K562 (cell line): ENCODE measurements at regions not wholly inside any gene's neighbourhood (a gene's known extent, or its start where the extent isn't known, plus 50 kb on each side); places are given as distances from the start of the nearest gene placed in this dataset.
"Not testable (repeated sequence)": the region's sequence is repeated elsewhere in the genome, so short reads cannot be mapped to it uniquely, and the experiment has no call there.

Source experiments
- ATAC-seq: fragments of 200-7000 bp; cut with Tn5 transposase; 3 replicates; pipeline ENCODE4 v1.9.1; 2020; ENCODE audit warnings: moderate library complexity
- BruUV-seq: library from RNA; stranded (reverse); fragments of 400-500 nt; replicated peaks from 2 replicates; lab custom pipeline; 2021; lab: Mats Ljungman, UMichigan
- CTCF ChIA-PET: fragments of 300-600 bp; formaldehyde crosslinking; extraction: SDS; loops from one replicate; lab custom pipeline; 2021; ENCODE audit warnings: low intra/inter-chr PET ratio; lab: Yijun Ruan, JAX
- POLR2A ChIA-PET: fragments of 300-600, 350-650 bp; sonication (Branson Sonifier 250); formaldehyde crosslinking; extraction: SDS; loops from one replicate; lab custom pipeline; 2021; ENCODE audit warnings: antibody characterized with exemption, inconsistent platforms; lab: Yijun Ruan, JAX
- DNase-seq, 4 experiments: peaks; one replicate each; pipeline versions ENCODE4 v3.0.0 to v3.0.0-alpha.2; 2011 to 2018; ENCODE audit warnings: low spot score in 3 of 4, mixed read lengths in 3 of 4; ENCODE audit errors: extremely low read depth in 1 of 4
- FAIRE-seq: peaks from 2 replicates; lab custom pipeline; 2011; peaks lifted over from hg19 to GRCh38; lab: Jason Lieb, UNC
- H2AFZ ChIP-seq: 2 replicates; pipeline ENCODE4 v1.6.0; 2011; ENCODE audit warnings: low read depth, low read length, control low read depth, inconsistent platforms
- H3K27ac ChIP-seq: fragments of 200-600 bp; 3 replicates; pipeline ENCODE4 v1.8.0; 2011; ENCODE audit warnings: low read depth, mild to moderate bottlenecking, control low read depth, inconsistent platforms, low read length, moderate library complexity, mixed read lengths; ENCODE audit errors: extremely low read depth
- H3K27me3 ChIP-seq, 2 experiments: fragments of 300-600 bp in 1 of 2; 2 replicates in 1 of 2; 3 replicates in 1 of 2; pipeline versions ENCODE4 v1.6.0 to v1.8.0; 2011; ENCODE audit warnings: inconsistent platforms in 2 of 2, low read length in 2 of 2, mild to moderate bottlenecking in 1 of 2, mixed read lengths in 1 of 2, moderate library complexity in 1 of 2; ENCODE audit not compliant: control insufficient read depth in 2 of 2, insufficient read depth in 2 of 2
- H3K36me3 ChIP-seq: fragments of 300-600 bp; 3 replicates; pipeline ENCODE4 v1.8.0; 2011; ENCODE audit warnings: mild to moderate bottlenecking, low read length, inconsistent platforms; ENCODE audit not compliant: control insufficient read depth, insufficient read depth
- H3K4me1 ChIP-seq, 2 experiments: fragments of 200-600 bp in 1 of 2; replicated peaks in 1 of 2; 2 replicates in 1 of 2; 3 replicates in 1 of 2; pipeline versions ENCODE4 v1.5.1 to v1.8.0; 2011; ENCODE audit warnings: inconsistent platforms in 2 of 2, low read length in 2 of 2, mild to moderate bottlenecking in 1 of 2, mixed read lengths in 1 of 2, moderate library complexity in 1 of 2; ENCODE audit not compliant: control insufficient read depth in 2 of 2, insufficient read depth in 2 of 2
- H3K4me2 ChIP-seq: 2 replicates; pipeline ENCODE4 v1.6.1; 2011; ENCODE audit warnings: low read length, control low read depth, inconsistent platforms, mixed read lengths; ENCODE audit not compliant: insufficient read depth
- H3K4me3 ChIP-seq: fragments of 200-600 bp; sonication (generic), shearing (Covaris generic); 2 replicates; pipeline ENCODE4 v1.5.1; 2016; ENCODE audit warnings: control low read depth, inconsistent platforms
- H3K79me2 ChIP-seq: fragments of 200-600 bp; 3 replicates; pipeline ENCODE4 v1.8.0; 2011; ENCODE audit warnings: low read length, inconsistent platforms; ENCODE audit not compliant: control insufficient read depth, insufficient read depth
- H3K9ac ChIP-seq, 2 experiments: 2 replicates each; pipeline versions ENCODE4 v1.6.0 to v1.6.1; 2011; ENCODE audit warnings: low read depth in 2 of 2, low read length in 2 of 2, control low read depth in 1 of 2, inconsistent platforms in 1 of 2, mild to moderate bottlenecking in 1 of 2, mixed read lengths in 1 of 2; ENCODE audit not compliant: insufficient read depth in 1 of 2
- H3K9me1 ChIP-seq: one replicate; pipeline ENCODE4 v1.6.0; 2011; ENCODE audit warnings: inconsistent platforms, mild to moderate bottlenecking, low read length, moderate library complexity; ENCODE audit not compliant: control insufficient read depth, insufficient read depth
- H3K9me3 ChIP-seq: replicated peaks from 2 replicates; pipeline ENCODE4 v1.5.1; 2011; ENCODE audit warnings: low read depth, low read length, inconsistent platforms; ENCODE audit not compliant: control insufficient read depth, insufficient read depth
- H4K20me1 ChIP-seq: replicated peaks from 2 replicates; pipeline ENCODE4 v1.6.1; 2011; ENCODE audit warnings: low read length, inconsistent platforms, mixed read lengths; ENCODE audit not compliant: control insufficient read depth, insufficient read depth
- CBFA2T2 ChIP-seq: fragments of 450-650 bp; conservative IDR thresholded peaks from 2 replicates; pipeline ENCODE4 v1.6.1; 2017; ENCODE audit warnings: mild to moderate bottlenecking
- CBFA2T3 ChIP-seq: fragments of 450-650 bp; IDR thresholded peaks from 2 replicates; pipeline ENCODE4 v1.6.1; 2017
- GTF2F1 ChIP-seq: IDR thresholded peaks from 2 replicates; pipeline ENCODE4 v1.6.1; 2011; ENCODE audit warnings: low read depth, low read length, improper control_type of control experiment
- HMG20A ChIP-seq: fragments of 450-650 bp; formaldehyde crosslinking; conservative IDR thresholded peaks from 2 replicates; pipeline ENCODE4 v1.4.0; 2020; ENCODE audit warnings: mild to moderate bottlenecking, mixed read lengths
- NR2F6 ChIP-seq: fragments of 450-650 bp; formaldehyde crosslinking; IDR thresholded peaks from 2 replicates; pipeline ENCODE4 v1.4.0; 2020; ENCODE audit warnings: mild to moderate bottlenecking
- RFX7 ChIP-seq: fragments of 250-450 bp; sonication (Bioruptor Pico); IDR thresholded peaks from 2 replicates; pipeline ENCODE4 v1.5.1; 2021; ENCODE audit warnings: mild to moderate bottlenecking
- ZNF57 ChIP-seq: fragments of 450-650 bp; formaldehyde crosslinking; IDR thresholded peaks from 2 replicates; pipeline ENCODE4 v1.4.0; 2020; ENCODE audit warnings: mild to moderate bottlenecking, moderate library complexity
- WGBS: fragments of 100-300 bp; shearing (Covaris generic); methylation state at CpG from one replicate; pipeline ENCODE4 v1.1.6; 2016; ENCODE audit warnings: low coverage, mixed read lengths; ENCODE audit not compliant: insufficient coverage; ENCODE audit errors: missing lambda C conversion rate; 5-methylcytosine and 5-hydroxymethylcytosine counted together
- in situ Hi-C: fragments of 300-500 bp; cut with MboI; formaldehyde crosslinking; loops from 4 replicates; pipeline ENCODE4 v1.15.0; 2018; ENCODE audit warnings: inconsistent platforms, mixed read lengths
- intact Hi-C: fragments of 100-400 bp; cut with micrococcal nuclease; formaldehyde crosslinking; loops from 2 replicates; pipeline ENCODE4 v1.14.2; 2022

DNA sequence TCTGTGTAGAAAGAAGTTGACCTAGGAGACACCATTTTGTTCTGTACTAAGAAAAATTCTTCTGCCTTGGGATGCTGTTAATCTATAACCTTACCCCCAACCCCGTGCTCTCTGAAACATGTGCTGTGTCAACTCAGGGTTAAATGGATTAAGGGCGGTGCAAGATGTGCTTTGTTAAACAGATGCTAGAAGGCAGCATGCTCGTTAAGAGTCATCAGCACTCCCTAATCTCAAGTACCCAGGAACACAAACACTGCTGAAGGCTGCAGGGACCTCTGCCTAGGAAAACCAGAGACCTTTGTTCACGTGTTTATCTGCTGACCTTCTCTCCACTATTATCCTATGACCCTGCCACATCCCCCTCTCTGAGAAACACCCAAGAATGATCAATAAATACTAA, 127.9 kb upstream of the MED14 start:
- not testable (repeated sequence) for BruUV-seq, ATAC-seq
- 0% methylated on average over 1 of the region's 4 CpGs for WGBS

DNA sequence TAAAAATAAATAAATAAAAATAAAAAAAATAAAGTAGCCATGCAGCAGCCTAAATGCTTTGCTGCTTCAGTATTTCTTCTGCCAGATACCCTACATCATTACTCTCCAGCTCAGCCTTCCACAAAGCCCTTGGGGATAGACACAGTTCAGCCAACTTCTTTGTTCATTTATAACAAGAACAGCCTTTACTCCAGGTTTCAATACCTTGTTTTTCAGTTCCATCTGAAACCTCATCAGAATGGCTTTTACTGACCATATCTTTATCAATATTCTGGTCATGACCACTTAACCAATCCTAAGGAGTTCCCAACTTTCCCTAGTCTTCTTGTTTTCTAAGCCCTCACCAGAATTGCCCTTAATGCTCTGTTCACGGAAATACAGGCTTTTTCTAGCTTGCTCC, 128.3 kb upstream of the MED14 start:
- no TSS peak for BruUV-seq
- in situ Hi-C loops (no loop called here), intact Hi-C loops (no loop called here)
- no peaks in the 10 kb centered on the region for H3K4me1 ChIP-seq
- TF ChIP-seq RFX7 (CRISPR knock-in tag) (no peak), NR2F6 (no peak), HMG20A (CRISPR knock-in tag) (no peak), GTF2F1 (no peak), ZNF57 (CRISPR knock-in tag) (no peak)
- no peak overlapping the region for H3K4me2 ChIP-seq
- no peaks in the 10 kb centered on the region for H3K9me3 ChIP-seq
- ChIA-PET POLR2A (no interaction called here), CTCF (no interaction called here)
- H2AFZ ChIP-seq, result no peak overlapping the region
- H3K79me2 ChIP-seq, result no peaks in the 10 kb centered on the region
- H3K36me3 ChIP-seq, result no peaks in the 10 kb centered on the region
- DNase-seq (no peak), ATAC-seq (no peak), FAIRE-seq (no peak)
- H3K4me3 ChIP-seq, result no peak overlapping the region
- H3K9ac ChIP-seq, result no peak overlapping the region
- H3K27me3 ChIP-seq, result no peaks in the 10 kb centered on the region
- no peak overlapping the region for H3K27ac ChIP-seq
- no peaks in the 10 kb centered on the region for H4K20me1 ChIP-seq
- 8% methylated on average over 1 of the region's 1 CpG for WGBS
- H3K9me1 ChIP-seq, result no peaks in the 10 kb centered on the region

More for the DNA sequence above, 127.9 kb upstream of the MED14 start:
- H3K27ac ChIP-seq, H3K36me3 ChIP-seq, FAIRE-seq, H3K4me1 ChIP-seq, H3K79me2 ChIP-seq, H3K4me3 ChIP-seq, H4K20me1 ChIP-seq, DNase-seq, H2AFZ ChIP-seq, H3K4me2 ChIP-seq, CTCF ChIA-PET, H3K27me3 ChIP-seq, in situ Hi-C loops, intact Hi-C loops, H3K9me1 ChIP-seq, H3K9ac ChIP-seq, H3K9me3 ChIP-seq, POLR2A ChIA-PET: not testable (repeated sequence)
- TF ChIP-seq CBFA2T3 (peak; percentile 38), CBFA2T2 (0 out of 2 replicates have a peak, but pooled peaks have one; percentile 13)
